ELR (cell line): ENCODE measurements at regions not wholly inside any gene's neighbourhood (a gene's known extent, or its start where the extent isn't known, plus 50 kb on each side); places are given as distances from the start of the nearest gene placed in this dataset.
"Not testable (repeated sequence)": the region's sequence is repeated elsewhere in the genome, so short reads cannot be mapped to it uniquely, and the experiment has no call there.

ENCODE experiments used
- DNase-seq: peaks from one replicate; pipeline ENCODE4 v3.0.0-alpha.2; 2015; ENCODE audit warnings: low read depth

GRCh38 chr6:22349051-22349450 lies 52.2 kb upstream of the PRL start:
- DNase-seq: no peak

DNA sequence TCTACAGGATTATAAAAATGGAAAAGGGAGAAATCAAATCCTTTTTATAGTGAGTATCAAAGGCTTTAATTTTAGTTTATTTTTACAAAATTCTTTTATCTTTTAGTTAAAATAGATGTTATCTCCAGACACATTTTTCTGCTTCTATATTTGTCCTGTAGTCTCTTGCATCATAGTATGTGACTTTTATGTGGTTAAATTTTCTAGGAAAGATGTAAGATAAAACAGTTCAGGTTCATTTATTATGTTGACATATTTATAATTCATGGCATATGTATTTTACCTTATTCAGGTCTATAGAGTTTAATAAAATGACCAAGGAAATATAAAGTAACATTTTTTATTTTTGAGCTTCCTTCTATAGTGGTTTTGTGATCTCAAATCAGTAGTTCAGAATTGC lies 52.7 kb upstream of the PRL start:
- DNase-seq: no peak

- DNase-seq: no peak
These were observed 53.3 kb upstream of the PRL start for GRCh38 chr6:22350109-22350508.

- no peak for DNase-seq
These were observed 56.3 kb upstream of the PRL start for GRCh38 chr6:22353101-22353500.

DNA sequence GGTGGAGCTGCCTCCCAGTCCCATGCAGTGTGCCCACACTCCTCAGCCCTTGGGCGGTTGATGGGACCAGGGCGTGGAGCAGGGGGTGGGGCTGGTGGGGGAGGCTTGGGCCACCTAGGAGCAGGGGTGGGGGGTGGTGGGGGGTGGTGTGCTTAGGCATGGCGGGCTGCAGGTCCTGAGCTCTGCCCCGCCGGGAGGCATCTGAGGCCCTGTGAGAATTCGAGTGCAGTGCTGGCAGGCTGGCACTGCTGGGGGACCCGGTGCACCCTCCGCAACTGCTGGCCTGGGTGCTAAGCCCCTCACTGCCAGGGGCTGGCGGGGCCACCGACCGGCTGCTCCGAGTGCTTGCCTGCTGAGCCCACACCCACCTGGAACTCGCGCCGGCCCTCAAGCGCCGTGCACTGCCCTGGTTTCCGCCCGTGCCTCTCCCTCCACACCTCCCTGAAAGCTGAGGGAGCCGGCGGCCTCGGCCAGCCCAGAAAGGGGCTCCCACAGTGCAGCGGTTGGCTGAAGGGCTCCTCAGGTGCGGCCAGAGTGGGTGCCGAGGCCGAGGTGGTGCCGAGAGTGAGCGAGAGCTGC lies 59.6 kb upstream of the PRL start:
- DNase-seq: no peak

DNA sequence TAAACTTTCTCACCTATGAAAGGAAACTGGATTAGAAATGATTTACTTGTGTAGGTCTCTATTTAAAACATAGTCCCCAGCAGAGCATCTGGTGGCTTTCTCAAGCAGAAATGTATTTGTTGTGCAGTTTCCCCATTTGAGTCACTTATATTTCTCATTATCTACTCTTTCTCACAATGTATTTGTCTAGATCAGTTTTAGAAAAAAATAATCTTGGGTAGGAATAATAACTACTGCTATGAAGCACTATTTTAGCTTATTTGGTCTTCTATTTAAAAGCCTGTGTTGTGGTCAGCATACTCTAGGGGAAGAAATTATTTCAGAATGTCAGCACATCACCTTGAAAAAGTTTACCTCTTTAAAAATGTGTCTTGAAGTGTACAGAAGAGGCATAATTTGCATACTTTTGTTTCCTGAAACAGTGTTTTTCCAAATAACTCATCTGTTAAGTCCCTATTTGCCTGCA lies 60.9 kb upstream of the PRL start:
- DNase-seq: no peak

GRCh38 chr6:22361576-22361975 lies 64.7 kb upstream of the PRL start:
- no peak for DNase-seq

GRCh38 chr6:22362361-22362760 lies 65.5 kb upstream of the PRL start:
- no peak for DNase-seq

DNA sequence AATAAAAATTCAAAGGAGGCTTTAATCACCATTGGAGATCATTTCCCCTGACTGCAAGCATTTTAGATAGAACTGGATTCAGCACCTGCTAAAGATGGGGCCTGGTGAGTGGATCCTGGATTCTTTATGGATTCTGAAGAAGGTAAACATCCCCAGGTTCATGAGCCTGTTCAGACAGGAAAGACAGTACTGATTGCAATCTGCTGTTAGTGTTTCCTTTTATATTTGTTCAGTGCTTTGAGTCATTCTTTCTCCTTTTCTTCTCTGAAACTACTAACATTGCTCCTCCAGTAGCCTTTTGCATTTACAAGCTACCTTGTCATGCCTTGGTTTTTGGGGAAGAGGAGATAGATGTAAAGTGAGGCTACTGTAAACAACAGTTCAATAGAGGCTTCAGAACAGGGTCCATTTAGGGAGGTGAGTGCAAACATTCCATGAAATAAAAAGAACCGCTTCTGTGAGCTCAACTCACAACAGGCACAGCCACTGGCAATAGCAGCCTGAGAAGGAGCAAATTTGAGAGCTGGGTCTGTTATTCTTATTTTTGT lies 66.4 kb upstream of the PRL start:
- DNase-seq: no peak

DNA sequence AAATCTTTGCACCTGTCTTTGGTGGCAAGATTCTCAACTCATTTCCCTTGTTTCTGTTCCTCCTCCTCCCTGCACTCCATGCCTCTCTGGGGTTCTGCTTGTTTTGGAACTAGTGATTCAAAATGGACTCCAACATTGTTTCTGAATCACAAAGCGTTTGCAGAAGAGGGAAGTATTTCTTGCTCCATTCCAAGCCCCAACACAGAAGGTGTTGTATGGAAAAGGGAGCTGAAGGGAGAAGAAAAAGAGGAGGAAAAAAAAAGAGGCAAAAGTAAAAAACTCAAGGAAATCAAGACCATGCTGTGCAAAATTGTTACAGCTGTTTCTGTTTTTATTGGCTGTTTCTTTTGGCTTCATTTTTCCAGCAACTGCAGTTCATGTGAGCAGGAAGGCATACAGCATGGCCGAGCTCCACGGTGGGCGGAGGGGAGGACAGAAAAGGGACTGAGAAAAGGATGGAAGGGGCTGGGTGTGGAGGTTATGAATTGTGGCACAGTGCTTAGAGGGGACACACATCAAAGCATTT lies 66.9 kb upstream of the PRL start:
- no peak for DNase-seq

DNA sequence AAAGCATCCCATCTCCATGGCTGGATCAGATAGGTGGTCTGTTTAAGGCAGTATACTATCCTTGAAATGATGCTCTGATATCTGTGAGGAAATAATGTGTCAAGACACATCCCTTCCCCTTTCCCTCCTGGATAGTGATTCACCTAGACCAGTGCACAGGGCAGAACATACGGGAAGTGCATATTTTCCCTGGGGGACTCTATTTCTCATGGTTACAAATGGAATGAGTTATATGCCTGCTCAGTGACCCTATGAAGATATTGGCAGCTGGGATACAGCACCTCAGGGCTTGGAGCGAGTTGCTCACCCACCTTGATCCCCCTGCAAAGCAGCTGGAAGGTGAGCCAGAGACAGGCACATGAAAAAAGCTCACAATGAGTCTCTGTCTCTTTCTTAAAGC lies 67.5 kb upstream of the PRL start:
- DNase-seq: no peak

DNA sequence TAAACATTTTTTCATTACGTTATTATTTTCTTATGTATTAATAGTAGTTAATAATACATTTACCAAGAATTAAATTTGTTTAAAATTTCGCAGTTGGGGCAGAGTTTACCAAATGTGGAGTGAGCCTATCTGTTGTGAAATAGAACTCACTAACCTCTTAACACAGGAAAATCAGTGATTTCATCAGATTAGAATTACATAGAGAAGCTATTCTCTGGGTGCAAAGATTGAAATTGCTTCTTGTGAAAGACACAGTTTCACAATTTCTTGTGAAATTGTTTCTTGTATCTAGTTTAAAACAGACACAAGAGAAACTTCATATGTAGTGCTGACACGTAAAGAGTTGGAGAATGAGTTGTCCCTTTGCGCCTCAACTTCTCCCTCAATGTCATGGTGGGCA lies 69.4 kb upstream of the PRL start:
- no peak for DNase-seq

- no peak for DNase-seq
These were observed 70.5 kb upstream of the PRL start for GRCh38 chr6:22367346-22367745.

GRCh38 chr6:22368794-22369193 lies 72.0 kb upstream of the PRL start:
- no peak for DNase-seq

DNA sequence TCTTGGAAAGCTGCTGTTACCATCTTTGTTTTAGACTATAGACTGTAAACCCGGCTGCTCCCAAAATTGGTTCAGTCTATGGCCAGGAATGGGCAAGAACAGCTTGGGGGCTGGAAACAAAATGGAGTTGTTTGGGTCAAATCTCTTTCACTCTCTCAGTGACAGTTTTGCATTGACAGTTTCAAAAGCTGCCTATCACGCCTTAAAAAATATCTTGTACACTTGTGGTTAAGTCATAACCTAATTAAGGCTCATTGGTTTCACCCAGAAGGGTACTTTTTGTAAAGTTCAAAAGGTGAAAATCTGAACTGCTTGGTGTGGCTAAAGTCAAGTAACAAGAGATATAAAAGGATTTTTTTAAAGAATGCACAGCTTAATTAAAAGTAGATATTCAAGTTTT lies 76.1 kb upstream of the PRL start:
- DNase-seq: no peak

DNA sequence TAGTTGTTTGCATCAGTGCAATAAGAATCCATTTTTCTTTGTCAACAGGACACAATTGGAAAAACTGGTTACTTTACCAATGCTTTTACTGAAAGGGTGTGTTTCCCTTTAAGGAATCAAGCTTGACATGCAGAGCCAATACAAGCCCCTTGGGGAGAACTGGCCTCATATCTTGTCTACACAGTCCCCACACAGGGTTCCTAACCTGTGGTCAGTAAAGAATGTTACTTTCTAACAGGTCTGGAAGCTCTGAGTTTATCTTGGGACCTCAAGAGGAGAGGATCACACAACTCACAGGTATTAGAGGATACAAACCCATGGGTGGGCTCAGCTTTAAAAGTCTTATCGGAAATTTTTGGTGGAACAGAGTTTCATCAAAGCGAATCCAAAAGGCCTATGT lies 78.1 kb upstream of the PRL start:
- DNase-seq: not testable (repeated sequence)

GRCh38 chr6:22376293-22376692 lies 79.5 kb upstream of the PRL start:
- not testable (repeated sequence) for DNase-seq

- not testable (repeated sequence) for DNase-seq
These were observed 81.7 kb upstream of the PRL start for GRCh38 chr6:22378536-22378935.

- no peak for DNase-seq
These were observed 83.4 kb upstream of the PRL start for GRCh38 chr6:22380236-22380635.

DNA sequence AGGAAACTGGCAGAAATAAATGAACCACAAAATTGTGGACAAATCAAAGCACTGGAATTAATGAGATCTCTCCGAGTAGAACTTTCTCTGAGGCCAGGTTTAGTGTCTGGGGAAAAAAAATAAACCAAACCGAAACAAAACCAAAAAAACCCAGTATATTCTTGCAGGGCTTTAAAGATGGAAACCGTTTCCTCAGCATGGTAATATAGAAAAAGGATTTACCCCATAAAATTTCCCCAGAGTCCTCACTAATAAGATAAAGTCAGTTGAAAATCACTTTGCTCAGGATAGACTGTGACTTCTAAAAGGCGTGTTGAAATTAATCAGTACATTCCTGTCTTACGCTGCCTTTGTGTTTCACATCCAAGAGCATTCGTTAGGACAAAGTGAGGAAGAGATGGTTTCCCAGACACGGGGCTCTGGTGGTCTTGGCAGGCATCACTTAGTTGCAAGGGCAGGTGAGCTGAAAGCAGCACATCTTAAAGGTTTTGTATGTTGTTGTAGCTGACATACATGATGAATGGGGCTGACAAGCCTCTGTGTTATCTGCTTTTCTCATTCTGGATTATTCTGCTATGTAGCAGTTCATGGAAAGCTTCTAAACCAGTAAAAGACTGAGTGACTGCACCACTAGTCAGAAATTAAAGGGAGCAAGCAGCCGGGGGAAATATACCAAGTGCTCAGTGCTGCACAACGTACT lies 85.2 kb upstream of the PRL start:
- no peak for DNase-seq

- no peak for DNase-seq
These were observed 86.2 kb upstream of the PRL start for GRCh38 chr6:22383016-22383415.

DNA sequence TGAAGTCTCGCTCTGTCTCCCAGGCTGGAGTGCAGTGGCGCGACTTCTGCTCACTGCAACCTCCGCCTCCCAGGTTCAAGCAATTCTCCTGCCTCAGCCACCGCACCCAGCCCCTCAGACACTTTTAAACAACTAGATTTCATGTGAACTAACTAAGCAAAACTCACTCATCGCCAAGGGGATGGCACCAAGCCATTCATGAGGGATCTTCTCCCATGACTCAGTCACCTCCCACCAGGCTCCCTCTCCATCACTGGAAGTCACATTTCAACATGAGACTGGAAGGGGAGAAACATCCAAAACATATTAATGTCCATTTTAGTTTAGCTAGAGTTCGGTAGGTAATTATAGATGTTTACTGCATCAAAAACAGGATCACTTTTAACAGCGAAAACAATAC lies 95.9 kb upstream of the PRL start:
- no peak for DNase-seq

DNA sequence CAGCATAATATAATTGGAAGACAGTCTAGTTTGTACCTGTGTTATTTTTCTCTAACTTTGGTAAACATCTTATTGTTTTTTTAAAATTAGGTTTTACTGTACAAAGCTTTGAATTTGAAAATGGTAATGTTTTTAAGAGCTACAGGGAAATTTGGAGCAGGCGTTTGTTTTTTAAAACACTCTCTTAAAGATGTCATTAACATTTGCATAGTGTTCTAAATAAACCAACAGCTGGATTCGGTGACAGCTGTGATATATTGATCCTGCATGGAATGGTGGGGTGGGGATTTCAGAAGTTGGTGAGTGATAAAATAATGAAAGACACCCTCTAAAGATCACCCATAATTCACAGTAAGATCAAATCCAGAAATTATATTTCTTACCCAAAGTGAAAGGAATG lies 97.9 kb upstream of the PRL start:
- no peak for DNase-seq

DNA sequence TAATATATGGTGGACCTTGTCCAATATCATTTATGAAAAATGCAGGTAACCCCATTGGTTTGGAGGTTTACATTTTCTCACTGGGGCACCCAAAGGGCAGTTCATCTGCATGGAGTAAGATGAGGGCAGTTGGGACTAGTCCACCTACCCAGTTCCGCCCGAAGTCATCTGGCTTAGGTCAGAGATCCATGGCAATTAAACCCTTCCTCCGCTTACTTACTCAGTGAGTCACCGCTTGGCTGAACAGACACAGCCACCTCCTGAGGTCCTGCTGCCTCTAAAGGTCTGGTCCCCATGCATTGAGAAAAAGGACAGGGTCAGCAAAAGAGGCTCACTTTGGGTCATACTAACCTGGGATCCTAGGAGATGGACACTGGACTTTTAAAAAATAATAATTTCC lies 102.9 kb upstream of the PRL start:
- DNase-seq: peak; percentile 10
